Epithelial cell of esophagus (primary cell): ENCODE measurements at regions not wholly inside any gene's neighbourhood (a gene's known extent, or its start where the extent isn't known, plus 50 kb on each side); places are given as distances from the start of the nearest gene placed in this dataset.
A peak's percentile ranks its signal among the peaks of the same experiment; 100 is the strongest.
"Not testable (repeated sequence)": the region's sequence is repeated elsewhere in the genome, so short reads cannot be mapped to it uniquely, and the experiment has no call there.

Experiments
- DNase-seq: peaks from one replicate; pipeline ENCODE4 v3.0.0; 2010; ENCODE audit warnings: low read depth
- H3K4me3 ChIP-seq: 2 replicates; pipeline ENCODE4 v1.5.1; 2011; ENCODE audit warnings: mild to moderate bottlenecking, low read length, control low read depth
- CTCF ChIP-seq: IDR thresholded peaks from 2 replicates; pipeline ENCODE4 v1.5.1; 2011; ENCODE audit warnings: low read depth, mild to moderate bottlenecking, low read length, control low read depth, inconsistent platforms; ENCODE audit not compliant: insufficient read depth; ENCODE audit errors: missing control alignments

GRCh38 chr16:27600381-27600780 lies 50.4 kb downstream of the KATNIP start:
- DNase-seq = no peak
- H3K4me3 ChIP-seq = no peak overlapping the region
- no peak for TF ChIP-seq CTCF

GRCh38 chr16:27602103-27602502 lies 52.2 kb downstream of the KATNIP start:
- no peak for TF ChIP-seq CTCF
- DNase-seq = no peak
- H3K4me3 ChIP-seq = no peak overlapping the region

GRCh38 chr16:27605500-27606106 lies 55.7 kb downstream of the KATNIP start:
- peak; percentile 80 for TF ChIP-seq CTCF
- not testable (repeated sequence) for H3K4me3 ChIP-seq
- peak; percentile 65 for DNase-seq

GRCh38 chr16:27611340-27611739 lies 61.4 kb downstream of the KATNIP start:
- no peak for TF ChIP-seq CTCF
- DNase-seq = no peak
- no peak overlapping the region for H3K4me3 ChIP-seq

GRCh38 chr16:27613238-27613791 lies 63.4 kb downstream of the KATNIP start:
- no peak overlapping the region for H3K4me3 ChIP-seq
- DNase-seq = no peak
- no peak for TF ChIP-seq CTCF

- no peak for DNase-seq
- no peak overlapping the region for H3K4me3 ChIP-seq
- no peak for TF ChIP-seq CTCF
These were observed 67.7 kb downstream of the KATNIP start for GRCh38 chr16:27617665-27618064.

- TF ChIP-seq CTCF = no peak
- no peak for DNase-seq
- no peak overlapping the region for H3K4me3 ChIP-seq
These were observed 68.2 kb downstream of the KATNIP start for GRCh38 chr16:27618165-27618564.
